SK-N-SH (cell line): ENCODE measurements at regions not wholly inside any gene's neighbourhood (a gene's known extent, or its start where the extent isn't known, plus 50 kb on each side); places are given as distances from the start of the nearest gene placed in this dataset.

Experiments used
- CTCF ChIA-PET: fragments of 300-600, 350-600 bp; formaldehyde crosslinking; extraction: SDS; loops from one replicate; lab custom pipeline; 2021; lab: Yijun Ruan, JAX
- POLR2A ChIA-PET: fragments of 350-600 bp; sonication (Branson Sonifier 250); formaldehyde crosslinking; extraction: SDS; loops from one replicate; lab custom pipeline; 2020; ENCODE audit warnings: antibody characterized with exemption, inconsistent platforms; lab: Yijun Ruan, JAX
- DNase-seq: peaks from one replicate; pipeline ENCODE4 v3.0.0; 2012
- H2AFZ ChIP-seq: fragments of 200-600 bp; sonication (generic); 2 replicates; pipeline ENCODE4 v1.8.1; 2016; ENCODE audit warnings: antibody characterized with exemption, mild to moderate bottlenecking, low read depth
- H3F3A ChIP-seq: fragments of 200-600 bp; sonication (generic); replicated peaks from 2 replicates; pipeline ENCODE3; 2016; ENCODE audit warnings: antibody characterized with exemption, mild to moderate bottlenecking; ENCODE audit not compliant: insufficient read depth
- H3K27ac ChIP-seq, 2 experiments: fragments of 200-500 bp in 1 of 2; fragments of 200-600 bp in 1 of 2; sonication (Bioruptor generic) in 1 of 2; sonication (generic), shearing (Covaris generic) in 1 of 2; 2 replicates each; pipeline versions ENCODE4 v1.5.1 to v1.6.1; 2014 to 2016; ENCODE audit warnings: low read depth in 2 of 2, inconsistent platforms in 1 of 2, low read length in 1 of 2, mild to moderate bottlenecking in 1 of 2, mixed read lengths in 1 of 2
- H3K27me3 ChIP-seq: fragments of 200-600 bp; sonication (generic), shearing (Covaris generic); 2 replicates; pipeline ENCODE4 v1.6.1; 2016; ENCODE audit warnings: mixed run types; ENCODE audit not compliant: insufficient read depth
- H3K36me3 ChIP-seq, 2 experiments: fragments of 200-500 bp in 1 of 2; fragments of 200-600 bp in 1 of 2; sonication (Bioruptor generic) in 1 of 2; sonication (generic) in 1 of 2; replicated peaks in 1 of 2; 2 replicates each; pipeline versions ENCODE3 to v1.5.1; 2014 to 2016; ENCODE audit warnings: low read length in 1 of 2, mild to moderate bottlenecking in 1 of 2; ENCODE audit not compliant: insufficient read depth in 2 of 2, control insufficient read depth in 1 of 2
- H3K4me1 ChIP-seq, 2 experiments: fragments of 200-500 bp in 1 of 2; fragments of 200-600 bp in 1 of 2; sonication (Bioruptor generic) in 1 of 2; sonication (generic), shearing (Covaris generic) in 1 of 2; 2 replicates each; pipeline versions ENCODE4 v1.5.1 to v1.6.1; 2014 to 2016; ENCODE audit warnings: low read depth in 1 of 2, low read length in 1 of 2, mixed run types in 1 of 2; ENCODE audit not compliant: insufficient read depth in 2 of 2, control insufficient read depth in 1 of 2
- H3K4me2 ChIP-seq: fragments of 200-600 bp; sonication (generic), shearing (Covaris generic); 2 replicates; pipeline ENCODE4 v1.6.1; 2017; ENCODE audit warnings: mixed run types
- H3K4me3 ChIP-seq, 2 experiments: fragments of 200-500 bp in 1 of 2; fragments of 200-600 bp in 1 of 2; sonication (Bioruptor generic) in 1 of 2; sonication (generic), shearing (Covaris generic) in 1 of 2; 2 replicates each; pipeline versions ENCODE4 v1.5.1 to v1.8.1; 2014 to 2016; ENCODE audit warnings: low read depth in 2 of 2, inconsistent platforms in 1 of 2, low read length in 1 of 2, mild to moderate bottlenecking in 1 of 2, mixed read lengths in 1 of 2, moderate library complexity in 1 of 2
- H3K79me2 ChIP-seq: fragments of 200-600 bp; sonication (generic); 2 replicates; pipeline ENCODE4 v1.8.1; 2017; ENCODE audit warnings: mild to moderate bottlenecking; ENCODE audit not compliant: insufficient read depth
- H3K9ac ChIP-seq: fragments of 200-600 bp; sonication (generic); 2 replicates; pipeline ENCODE4 v1.6.1; 2017; ENCODE audit warnings: mixed run types
- H3K9me2 ChIP-seq: fragments of 200-600 bp; sonication (generic); 2 replicates; pipeline ENCODE4 v1.6.1; 2017; ENCODE audit warnings: mixed run types
- H3K9me3 ChIP-seq: fragments of 200-600 bp; sonication (generic); 2 replicates; pipeline ENCODE4 v1.6.1; 2017; ENCODE audit warnings: mixed run types, mild to moderate bottlenecking, moderate library complexity
- H4K20me1 ChIP-seq: fragments of 200-600 bp; sonication (generic); 2 replicates; pipeline ENCODE4 v1.6.1; 2017; ENCODE audit warnings: mild to moderate bottlenecking, mixed run types; ENCODE audit not compliant: insufficient read depth
- EP300 ChIP-seq, 2 experiments: IDR thresholded peaks; 2 replicates each; pipeline versions ENCODE4 v1.4.0 to v1.6.1; 2012; ENCODE audit warnings: borderline replicate concordance in 1 of 2, low read depth in 1 of 2, low read length in 1 of 2
- EZH2phosphoT487 ChIP-seq: fragments of 200-600 bp; sonication (generic); IDR thresholded peaks from 2 replicates; pipeline ENCODE4 v1.6.1; 2017; ENCODE audit warnings: low read depth, mixed run types, mild to moderate bottlenecking, antibody characterized with exemption, moderate library complexity, borderline replicate concordance
- FOSL2 ChIP-seq: IDR thresholded peaks from 2 replicates; pipeline ENCODE4 v1.4.0; 2012; ENCODE audit warnings: low read depth, mild to moderate bottlenecking, moderate library complexity, borderline replicate concordance
- FOXM1 ChIP-seq: IDR thresholded peaks from 2 replicates; pipeline ENCODE4 v1.4.0; 2012; ENCODE audit warnings: low read depth, mild to moderate bottlenecking
- IRF3 ChIP-seq: fragments of 150-350 bp; IDR thresholded peaks from 2 replicates; pipeline ENCODE4 v1.6.1; 2016; ENCODE audit warnings: mild to moderate bottlenecking, low read depth, low read length
- JUND ChIP-seq: IDR thresholded peaks from 2 replicates; pipeline ENCODE4 v1.4.0; 2012
- MEF2A ChIP-seq: IDR thresholded peaks from 2 replicates; pipeline ENCODE4 v1.4.0; 2012; ENCODE audit warnings: low read depth, borderline replicate concordance
- POLR2AphosphoS5 ChIP-seq: IDR thresholded peaks from 2 replicates; pipeline ENCODE4 v1.6.1; 2012; ENCODE audit warnings: low read depth, low read length
- RAD21 ChIP-seq: IDR thresholded peaks from 2 replicates; pipeline ENCODE4 v1.6.1; 2012; ENCODE audit warnings: mild to moderate bottlenecking, low read length
- RCOR1 ChIP-seq: fragments of 150-350 bp; IDR thresholded peaks from 2 replicates; pipeline ENCODE4 v1.6.1; 2017; ENCODE audit warnings: antibody characterized with exemption, low read length
- REST ChIP-seq: IDR thresholded peaks from 2 replicates; pipeline ENCODE4 v1.6.1; 2012; ENCODE audit warnings: mild to moderate bottlenecking, low read depth, low read length, moderate library complexity
- SIN3A ChIP-seq: IDR thresholded peaks from 2 replicates; pipeline ENCODE4 v1.6.1; 2012; ENCODE audit warnings: low read depth, mild to moderate bottlenecking, low read length, moderate library complexity, borderline replicate concordance
- TCF12 ChIP-seq: IDR thresholded peaks from 2 replicates; pipeline ENCODE4 v1.4.0; 2012
- ZBTB33 ChIP-seq: IDR thresholded peaks from 2 replicates; pipeline ENCODE4 v1.4.0; 2012; ENCODE audit warnings: low read depth, borderline replicate concordance
- WGBS: methylation state at CpG from one replicate; pipeline ENCODE4 v1.1.6; 2017; ENCODE audit warnings: low lambda C conversion rate; 5-methylcytosine and 5-hydroxymethylcytosine counted together
- TF ChIP-seq, protein P1 (sequence below): IDR thresholded peaks from 2 replicates; pipeline ENCODE4; 2012

DNA sequence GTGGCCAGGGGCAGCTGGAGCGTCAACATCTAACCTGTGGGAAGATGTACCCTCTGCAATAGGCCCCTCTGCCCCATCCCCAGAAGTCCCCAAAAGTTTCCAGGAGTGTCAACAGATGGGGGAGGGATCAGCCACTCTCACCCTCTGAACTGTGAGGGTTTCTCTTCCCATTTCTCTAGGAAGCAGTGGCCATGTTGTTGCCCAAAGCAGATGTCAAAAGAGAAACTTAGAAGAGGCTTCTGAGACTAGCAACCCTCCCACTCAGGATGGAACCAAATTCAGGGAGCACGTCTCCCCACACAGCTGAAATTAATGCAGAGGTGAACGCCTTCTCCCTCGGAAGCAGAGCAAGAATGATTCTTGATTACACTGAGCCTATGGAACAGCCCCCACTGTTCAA lies 70.3 kb downstream of the ARL4C start:
- Histone ChIP-seq H3K27me3 (no peaks in the 10 kb centered on the region), H3K4me1 (no peaks in the 10 kb centered on the region; a peak in 1 of 4 replicates), H3K4me3 (no peak overlapping the region), H2AFZ (no peak overlapping the region), H3K4me2 (no peak overlapping the region), H3K9me3 (no peaks in the 10 kb centered on the region), H3K36me3 (no peaks in the 10 kb centered on the region), H4K20me1 (no peaks in the 10 kb centered on the region), H3F3A (no peaks in the 10 kb centered on the region), H3K27ac (no peak overlapping the region), H3K79me2 (no peaks in the 10 kb centered on the region), H3K9ac (no peak overlapping the region), H3K9me2 (no peaks in the 10 kb centered on the region)
- ChIA-PET CTCF (no interaction called here), POLR2A (no interaction called here)
- WGBS: 94% methylated on average over 3 of the region's 4 CpGs
- no peak for DNase-seq
- TF ChIP-seq REST (no peak), FOXM1 (no peak), JUND (no peak), EP300 (IDR thresholded peaks at IDR 0.05; ENCODE audit: borderline replicate concordance in 1 of 2, low read depth in 1 of 2, low read length in 1 of 2) (no peak), ZBTB33 (no peak), POLR2AphosphoS5 (no peak), SIN3A (no peak), FOSL2 (no peak), RCOR1 (no peak), MEF2A (no peak), EZH2phosphoT487 (no peak), RAD21 (no peak), TCF12 (no peak), IRF3 (no peak)
- TF ChIP-seq, protein P1, sequence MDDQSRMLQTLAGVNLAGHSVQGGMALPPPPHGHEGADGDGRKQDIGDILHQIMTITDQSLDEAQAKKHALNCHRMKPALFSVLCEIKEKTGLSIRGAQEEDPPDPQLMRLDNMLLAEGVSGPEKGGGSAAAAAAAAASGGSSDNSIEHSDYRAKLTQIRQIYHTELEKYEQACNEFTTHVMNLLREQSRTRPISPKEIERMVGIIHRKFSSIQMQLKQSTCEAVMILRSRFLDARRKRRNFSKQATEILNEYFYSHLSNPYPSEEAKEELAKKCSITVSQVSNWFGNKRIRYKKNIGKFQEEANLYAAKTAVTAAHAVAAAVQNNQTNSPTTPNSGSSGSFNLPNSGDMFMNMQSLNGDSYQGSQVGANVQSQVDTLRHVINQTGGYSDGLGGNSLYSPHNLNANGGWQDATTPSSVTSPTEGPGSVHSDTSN: no peak
